ENCODE measurements at regions not wholly inside any gene's neighbourhood (a gene's known extent, or its start where the extent isn't known, plus 50 kb on each side); places are given as distances from the start of the nearest gene placed in this dataset.

DNA sequence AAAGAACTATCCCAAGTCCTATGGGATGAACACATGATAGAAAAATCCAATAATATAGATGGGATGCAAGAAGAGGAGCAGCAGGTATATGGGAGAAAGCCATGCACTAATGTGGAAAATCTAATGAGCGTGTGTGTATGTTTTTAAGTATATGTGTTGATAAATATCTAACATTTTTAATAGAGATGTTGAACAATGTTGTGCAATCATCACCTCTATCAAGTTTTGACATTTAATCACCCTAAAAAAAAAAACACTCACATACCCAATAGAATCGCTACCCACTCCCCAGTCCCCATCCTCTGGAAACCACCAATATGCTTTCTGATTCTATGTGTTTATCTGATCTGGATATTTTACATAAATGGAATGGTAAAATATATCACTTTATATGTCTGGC, 983.7 kb downstream of the SUCLG1 start:
- no peak for TF ChIP-seq TAF1 (IDR thresholded peaks at IDR 0.05; ENCODE audit: low read depth)
- TF ChIP-seq RAD21 (IDR thresholded peaks at IDR 0.05; ENCODE audit: low read depth), result no peak
- TF ChIP-seq, protein P1, sequence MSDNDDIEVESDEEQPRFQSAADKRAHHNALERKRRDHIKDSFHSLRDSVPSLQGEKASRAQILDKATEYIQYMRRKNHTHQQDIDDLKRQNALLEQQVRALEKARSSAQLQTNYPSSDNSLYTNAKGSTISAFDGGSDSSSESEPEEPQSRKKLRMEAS (IDR thresholded peaks at IDR 0.05), result no peak
- TF ChIP-seq, protein P2, sequence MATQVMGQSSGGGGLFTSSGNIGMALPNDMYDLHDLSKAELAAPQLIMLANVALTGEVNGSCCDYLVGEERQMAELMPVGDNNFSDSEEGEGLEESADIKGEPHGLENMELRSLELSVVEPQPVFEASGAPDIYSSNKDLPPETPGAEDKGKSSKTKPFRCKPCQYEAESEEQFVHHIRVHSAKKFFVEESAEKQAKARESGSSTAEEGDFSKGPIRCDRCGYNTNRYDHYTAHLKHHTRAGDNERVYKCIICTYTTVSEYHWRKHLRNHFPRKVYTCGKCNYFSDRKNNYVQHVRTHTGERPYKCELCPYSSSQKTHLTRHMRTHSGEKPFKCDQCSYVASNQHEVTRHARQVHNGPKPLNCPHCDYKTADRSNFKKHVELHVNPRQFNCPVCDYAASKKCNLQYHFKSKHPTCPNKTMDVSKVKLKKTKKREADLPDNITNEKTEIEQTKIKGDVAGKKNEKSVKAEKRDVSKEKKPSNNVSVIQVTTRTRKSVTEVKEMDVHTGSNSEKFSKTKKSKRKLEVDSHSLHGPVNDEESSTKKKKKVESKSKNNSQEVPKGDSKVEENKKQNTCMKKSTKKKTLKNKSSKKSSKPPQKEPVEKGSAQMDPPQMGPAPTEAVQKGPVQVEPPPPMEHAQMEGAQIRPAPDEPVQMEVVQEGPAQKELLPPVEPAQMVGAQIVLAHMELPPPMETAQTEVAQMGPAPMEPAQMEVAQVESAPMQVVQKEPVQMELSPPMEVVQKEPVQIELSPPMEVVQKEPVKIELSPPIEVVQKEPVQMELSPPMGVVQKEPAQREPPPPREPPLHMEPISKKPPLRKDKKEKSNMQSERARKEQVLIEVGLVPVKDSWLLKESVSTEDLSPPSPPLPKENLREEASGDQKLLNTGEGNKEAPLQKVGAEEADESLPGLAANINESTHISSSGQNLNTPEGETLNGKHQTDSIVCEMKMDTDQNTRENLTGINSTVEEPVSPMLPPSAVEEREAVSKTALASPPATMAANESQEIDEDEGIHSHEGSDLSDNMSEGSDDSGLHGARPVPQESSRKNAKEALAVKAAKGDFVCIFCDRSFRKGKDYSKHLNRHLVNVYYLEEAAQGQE (IDR thresholded peaks at IDR 0.05; ENCODE audit: low read depth), result no peak
- TF ChIP-seq CEBPB (IDR thresholded peaks at IDR 0.05), result no peak
- TF ChIP-seq EP300 (IDR thresholded peaks at IDR 0.05; ENCODE audit: borderline replicate concordance), result no peak
- no peak for TF ChIP-seq FOXM1 (IDR thresholded peaks at IDR 0.05; ENCODE audit: borderline replicate concordance, low read depth)
- TF ChIP-seq, protein P3, sequence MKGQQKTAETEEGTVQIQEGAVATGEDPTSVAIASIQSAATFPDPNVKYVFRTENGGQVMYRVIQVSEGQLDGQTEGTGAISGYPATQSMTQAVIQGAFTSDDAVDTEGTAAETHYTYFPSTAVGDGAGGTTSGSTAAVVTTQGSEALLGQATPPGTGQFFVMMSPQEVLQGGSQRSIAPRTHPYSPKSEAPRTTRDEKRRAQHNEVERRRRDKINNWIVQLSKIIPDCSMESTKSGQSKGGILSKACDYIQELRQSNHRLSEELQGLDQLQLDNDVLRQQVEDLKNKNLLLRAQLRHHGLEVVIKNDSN (IDR thresholded peaks at IDR 0.05), result no peak
